A204.1 (cell line): ENCODE measurements at regions not wholly inside any gene's neighbourhood (a gene's known extent, or its start where the extent isn't known, plus 50 kb on each side); places are given as distances from the start of the nearest gene placed in this dataset.

ENCODE experiments used
- FAIRE-seq: peaks from 2 replicates; lab custom pipeline; 2012; peaks lifted over from hg19 to GRCh38; lab: Jason Lieb, UNC

GRCh38 chr5:2332521-2332920 is 419.0 kb downstream of the IRX2 start:
- FAIRE-seq, result no peak

DNA sequence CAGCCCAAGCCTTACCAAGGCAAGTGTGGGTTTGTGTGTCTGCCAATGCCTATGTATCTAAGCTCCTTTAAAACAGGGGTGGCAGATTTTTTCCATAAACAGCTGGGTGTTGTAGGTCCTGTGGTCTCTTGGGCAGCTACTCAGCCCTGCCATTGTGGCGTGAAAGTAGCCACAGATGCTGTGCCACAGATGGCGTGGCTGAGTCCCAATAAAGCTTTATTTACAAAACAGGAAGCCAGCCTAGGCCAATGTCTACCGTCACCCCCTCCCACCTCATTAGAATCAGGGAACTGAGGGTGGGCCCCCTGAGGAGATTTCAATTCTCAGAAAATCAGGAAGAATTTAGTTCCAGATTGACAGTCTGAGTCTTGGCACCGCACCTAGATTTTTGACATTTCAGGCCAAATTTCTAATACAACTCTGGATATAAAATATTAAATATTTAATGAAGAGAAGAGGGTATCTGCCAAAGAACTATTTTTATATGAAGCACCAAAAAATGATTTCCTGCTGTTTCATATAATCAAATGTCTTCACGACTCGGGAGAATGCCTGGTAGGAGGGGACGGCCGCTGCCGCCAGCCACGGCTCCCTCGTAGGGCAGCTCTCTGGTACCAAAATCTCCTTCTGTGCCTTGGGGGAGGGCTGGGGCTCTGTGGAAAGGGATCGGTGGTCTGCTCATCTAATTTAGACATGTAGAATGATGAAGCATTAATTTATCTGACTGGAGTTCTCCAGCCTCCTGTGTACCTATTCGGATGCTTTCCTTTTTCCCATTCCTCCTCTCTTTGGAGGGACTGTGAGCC is 420.9 kb downstream of the IRX2 start:
- FAIRE-seq, result no peak

GRCh38 chr5:2329741-2330140 is 421.7 kb downstream of the IRX2 start:
- no peak for FAIRE-seq

- no peak for FAIRE-seq
Observed at GRCh38 chr5:2326601-2327000, 424.9 kb downstream of the IRX2 start.

DNA sequence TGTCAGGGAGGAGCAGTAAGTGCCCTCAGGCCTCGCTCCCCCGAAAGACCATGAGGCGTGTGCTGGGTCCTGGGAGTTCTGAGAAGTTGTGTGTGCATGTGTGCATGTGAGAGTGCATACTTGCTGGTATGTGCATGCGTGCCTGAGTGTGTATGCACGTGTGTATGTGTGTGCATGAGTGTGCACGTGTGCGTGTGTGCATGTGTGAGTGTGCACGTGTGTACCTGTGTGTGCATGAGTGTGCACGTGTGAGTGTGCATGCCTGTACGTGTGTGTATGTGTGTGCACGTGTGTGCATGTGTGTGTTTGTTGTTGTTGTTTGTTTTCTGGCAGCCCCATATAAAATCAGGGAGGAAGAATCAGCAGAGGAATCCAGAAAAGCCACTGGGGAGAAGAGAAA is 426.7 kb downstream of the IRX2 start:
- no peak for FAIRE-seq

DNA sequence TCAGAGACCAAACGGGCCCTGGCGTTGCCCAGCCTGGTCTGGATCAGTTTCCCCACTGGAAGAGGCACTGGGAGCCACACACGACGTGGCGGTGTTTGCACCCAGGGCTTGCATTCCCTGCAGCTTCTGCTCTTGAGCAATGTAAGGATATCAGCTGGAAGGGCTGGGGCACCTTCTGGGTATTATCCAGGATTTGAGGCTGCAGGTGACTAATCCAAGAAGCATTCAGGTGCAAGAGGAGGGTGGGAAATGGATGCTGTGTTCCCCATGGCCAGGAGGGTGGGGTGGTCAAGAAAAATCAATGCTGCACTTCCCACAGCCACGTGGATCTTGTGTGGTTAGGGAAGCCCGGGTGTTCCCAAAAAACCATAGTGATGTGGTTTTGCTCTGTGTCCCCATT is 430.9 kb downstream of the IRX2 start:
- FAIRE-seq, result no peak

DNA sequence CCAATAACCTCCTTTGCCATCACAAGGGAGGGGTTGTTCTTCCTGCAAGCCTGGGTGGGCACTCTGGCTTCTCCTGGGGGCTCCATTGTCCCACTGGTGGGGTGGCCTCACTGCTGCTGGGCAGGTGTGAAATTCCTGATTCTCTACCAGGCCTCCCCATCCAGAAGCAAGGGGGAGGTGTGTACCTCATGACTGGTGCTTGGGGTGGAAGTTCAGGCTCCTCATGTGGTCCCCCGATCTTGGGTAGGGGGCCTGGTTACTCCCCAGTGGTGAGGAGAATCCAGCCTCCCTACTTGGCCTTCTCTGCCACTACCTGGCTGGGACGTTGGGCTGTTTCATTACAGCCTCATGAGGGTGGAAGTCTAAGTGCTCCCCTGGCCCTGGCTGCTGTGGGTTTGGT is 433.9 kb downstream of the IRX2 start:
- FAIRE-seq, result no peak

DNA sequence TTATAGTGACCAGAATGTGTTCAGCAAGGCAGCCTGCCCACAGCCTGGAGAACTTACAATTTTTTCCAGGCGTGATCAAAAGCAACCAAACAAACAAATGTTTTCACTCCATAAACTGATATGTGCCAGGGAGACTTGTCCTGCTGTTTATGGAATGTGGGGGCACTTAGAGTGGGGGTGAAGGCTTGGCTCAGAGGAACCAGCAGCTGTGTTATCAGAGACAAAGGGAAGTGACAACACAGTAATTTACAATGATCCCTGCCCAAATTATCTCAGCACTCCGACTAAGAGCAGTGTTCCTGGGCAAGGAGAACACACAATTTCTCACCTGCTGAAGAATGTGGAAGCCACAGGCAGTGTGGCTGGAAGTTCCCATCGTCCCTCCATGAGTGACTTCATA is 429.1 kb upstream of the IRX4 start:
- no peak for FAIRE-seq

GRCh38 chr5:2310946-2311345 is 428.2 kb upstream of the IRX4 start:
- no peak for FAIRE-seq

GRCh38 chr5:2307631-2308030 is 424.9 kb upstream of the IRX4 start:
- FAIRE-seq, result no peak

DNA sequence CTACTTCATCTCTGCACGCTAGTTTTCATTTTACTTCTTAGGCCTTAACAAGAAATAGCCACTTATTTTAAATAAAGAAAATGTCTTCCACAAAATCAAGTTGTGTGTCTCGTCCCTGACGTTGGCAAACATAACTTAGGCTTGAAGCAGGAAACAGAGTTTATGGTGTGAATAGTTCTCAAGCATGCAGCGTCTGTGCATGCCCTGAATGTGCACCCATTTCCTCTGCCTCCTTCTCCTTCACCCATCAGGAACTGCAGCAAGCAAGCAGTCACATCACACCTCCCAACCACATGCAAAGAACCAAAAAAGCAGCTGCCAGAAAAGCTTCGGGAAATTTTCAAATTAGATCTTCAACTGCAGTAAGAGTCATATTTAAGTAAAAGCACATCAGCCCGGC is 424.0 kb upstream of the IRX4 start:
- no peak for FAIRE-seq

- FAIRE-seq, result no peak
Observed at GRCh38 chr5:2303431-2304100, 420.8 kb upstream of the IRX4 start.

DNA sequence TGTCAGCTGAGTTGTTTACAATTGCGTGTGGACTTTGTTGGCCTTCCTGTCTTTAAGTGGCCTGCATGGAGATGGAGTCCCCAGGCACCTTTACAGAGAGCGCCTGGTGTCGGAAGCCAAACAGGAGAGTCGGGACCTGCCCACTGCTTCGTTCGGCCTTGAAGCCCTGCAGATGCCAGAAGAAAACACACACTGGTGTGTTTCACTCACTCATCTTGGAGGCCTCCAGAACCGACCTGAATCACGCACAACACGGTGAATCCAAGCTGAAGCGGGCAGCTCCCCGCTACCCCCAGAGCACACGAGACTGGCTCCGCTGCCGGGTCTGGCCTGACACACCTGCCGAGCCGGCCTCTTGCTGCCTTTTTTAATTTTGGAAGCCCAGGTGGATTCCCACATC is 419.4 kb upstream of the IRX4 start:
- FAIRE-seq, result no peak

GRCh38 chr5:2300861-2301574 is 418.3 kb upstream of the IRX4 start:
- no peak for FAIRE-seq

GRCh38 chr5:2300421-2300820 is 417.7 kb upstream of the IRX4 start:
- no peak for FAIRE-seq

GRCh38 chr5:2299388-2300220 is 416.9 kb upstream of the IRX4 start:
- FAIRE-seq, result no peak

- FAIRE-seq, result no peak
Observed at GRCh38 chr5:2298781-2299180, 416.1 kb upstream of the IRX4 start.

- no peak for FAIRE-seq
Observed at GRCh38 chr5:2297991-2298390, 415.3 kb upstream of the IRX4 start.

DNA sequence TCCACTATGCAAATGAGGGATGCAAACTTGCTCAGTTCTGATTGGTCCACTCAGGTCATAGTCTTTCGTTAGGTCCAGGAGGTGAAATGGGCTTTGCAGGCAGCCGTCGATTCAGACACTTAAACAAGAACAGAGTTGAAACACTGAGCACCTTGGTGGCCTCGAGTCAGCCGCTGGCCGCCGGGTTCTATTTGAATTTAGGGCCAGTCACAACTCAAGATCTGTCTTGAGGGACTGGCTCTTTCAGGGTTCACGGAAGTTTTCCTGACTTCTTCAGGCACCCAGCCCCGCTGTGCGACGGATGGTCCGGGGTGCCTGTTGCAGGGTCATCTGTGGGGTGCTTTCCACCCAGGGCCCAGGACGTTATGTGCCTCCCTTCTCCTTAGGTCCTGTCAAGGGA is 412.8 kb upstream of the IRX4 start:
- no peak for FAIRE-seq

DNA sequence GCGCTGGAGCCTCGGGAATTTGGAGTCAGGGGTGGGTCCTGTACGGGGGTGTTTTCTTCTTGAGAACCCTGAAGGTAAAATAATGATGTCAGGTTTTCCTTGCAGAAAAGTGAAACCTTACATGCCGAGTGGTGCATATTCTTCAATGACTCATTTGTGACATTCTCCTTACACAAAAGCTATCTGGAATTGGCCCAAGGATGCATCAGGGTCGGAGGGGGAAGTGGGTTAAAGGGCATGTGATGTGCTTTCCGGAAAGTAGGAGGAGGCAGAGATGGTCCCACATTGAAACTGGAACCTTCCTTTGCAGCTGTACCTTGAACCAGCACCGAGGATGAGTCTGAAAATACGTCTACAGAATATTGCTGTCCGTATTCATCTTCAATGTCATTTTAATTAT is 411.2 kb upstream of the IRX4 start:
- no peak for FAIRE-seq

DNA sequence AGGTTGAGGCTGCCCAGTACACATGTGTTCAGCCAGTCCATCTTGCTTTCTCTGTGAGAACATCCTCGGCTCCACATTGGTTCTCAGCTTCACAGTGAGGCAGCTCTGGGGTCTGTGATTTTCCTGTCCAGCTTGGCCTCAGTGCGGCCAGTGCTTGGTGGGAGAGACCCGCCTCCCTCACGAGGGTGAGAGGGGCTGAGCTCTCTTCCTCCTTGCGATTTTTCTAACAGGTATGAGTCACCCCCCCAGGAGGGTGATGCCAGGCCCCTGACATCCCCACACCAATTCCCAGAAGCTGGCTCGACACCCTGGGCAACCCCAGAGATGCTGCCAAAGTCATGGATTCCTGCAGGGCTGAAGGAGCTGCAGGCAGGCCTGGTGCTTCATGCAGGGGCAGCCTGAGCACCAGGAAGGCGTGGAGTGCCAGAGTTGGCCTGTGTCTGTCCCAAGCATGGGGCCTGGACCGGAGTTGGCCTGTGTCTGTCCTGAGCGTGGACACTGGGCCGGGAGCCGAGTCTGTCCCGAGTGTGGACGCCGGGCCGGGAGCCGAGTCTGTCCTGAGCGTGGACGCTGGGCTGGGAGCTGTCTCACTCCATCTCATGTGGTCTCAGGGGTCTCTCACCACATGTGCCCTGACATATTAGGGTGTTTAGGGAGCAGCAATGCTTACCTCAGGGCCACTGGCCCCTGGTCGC is 408.6 kb upstream of the IRX4 start:
- no peak for FAIRE-seq

GRCh38 chr5:2289380-2289779 is 406.7 kb upstream of the IRX4 start:
- FAIRE-seq, result no peak
